ENCODE measurements at regions not wholly inside any gene's neighbourhood (a gene's known extent, or its start where the extent isn't known, plus 50 kb on each side); places are given as distances from the start of the nearest gene placed in this dataset.

GRCh38 chr9:35540315-35540714 lies 50.4 kb downstream of the RUSC2 start:
- DNase-seq, result no peak

GRCh38 chr9:35546853-35547252 lies 56.9 kb downstream of the RUSC2 start:
- DNase-seq, result no peak

DNA sequence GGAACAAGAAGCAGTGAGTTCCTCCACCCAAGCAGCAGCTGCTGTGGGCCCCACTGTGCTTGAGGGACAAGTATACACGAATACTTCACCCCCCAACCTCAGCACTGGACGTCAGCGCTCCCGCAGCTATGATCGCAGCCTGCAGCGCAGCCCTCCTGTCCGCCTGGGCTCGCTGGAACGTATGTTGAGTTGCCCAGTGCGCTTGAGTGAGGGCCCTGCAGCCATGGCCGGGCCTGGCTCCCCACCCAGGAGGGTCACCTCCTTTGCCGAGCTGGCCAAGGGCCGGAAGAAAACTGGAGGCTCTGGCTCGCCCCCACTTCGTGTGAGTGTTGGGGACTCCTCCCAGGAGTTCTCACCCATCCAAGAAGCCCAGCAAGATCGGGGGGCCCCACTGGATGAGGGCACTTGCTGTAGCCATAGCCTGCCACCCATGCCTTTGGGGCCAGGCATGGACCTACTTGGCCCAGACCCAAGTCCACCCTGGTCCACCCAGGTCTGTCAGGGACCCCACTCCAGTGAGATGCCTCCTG lies 57.1 kb upstream of the TESK1 start:
- DNase-seq, result no peak

- no peak for DNase-seq
These were observed 56.5 kb upstream of the TESK1 start for GRCh38 chr9:35548571-35548970.

DNA sequence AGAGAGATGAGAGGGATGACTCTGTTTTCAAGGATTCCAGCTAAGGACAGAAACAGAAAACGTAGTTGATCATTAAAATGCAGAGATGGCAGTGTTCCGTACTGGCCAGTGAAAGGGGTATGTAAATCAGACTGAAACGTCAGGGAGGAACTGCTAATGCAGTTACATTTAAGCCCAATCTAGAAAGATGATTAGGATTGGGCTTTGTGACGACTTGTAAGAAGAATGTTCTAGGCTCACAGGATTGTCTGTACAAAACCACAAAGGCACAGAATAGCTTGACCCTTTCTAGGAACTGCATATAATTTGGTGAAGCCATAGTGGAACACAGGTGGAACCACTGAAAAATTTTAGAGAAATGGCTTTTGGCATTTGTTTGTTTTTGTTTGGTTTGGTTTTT lies 55.6 kb upstream of the TESK1 start:
- DNase-seq, result no peak

- DNase-seq, result no peak
These were observed 52.7 kb upstream of the TESK1 start for GRCh38 chr9:35552376-35552775.

- DNase-seq, result no peak
These were observed 52.2 kb upstream of the TESK1 start for GRCh38 chr9:35552837-35553236.

DNA sequence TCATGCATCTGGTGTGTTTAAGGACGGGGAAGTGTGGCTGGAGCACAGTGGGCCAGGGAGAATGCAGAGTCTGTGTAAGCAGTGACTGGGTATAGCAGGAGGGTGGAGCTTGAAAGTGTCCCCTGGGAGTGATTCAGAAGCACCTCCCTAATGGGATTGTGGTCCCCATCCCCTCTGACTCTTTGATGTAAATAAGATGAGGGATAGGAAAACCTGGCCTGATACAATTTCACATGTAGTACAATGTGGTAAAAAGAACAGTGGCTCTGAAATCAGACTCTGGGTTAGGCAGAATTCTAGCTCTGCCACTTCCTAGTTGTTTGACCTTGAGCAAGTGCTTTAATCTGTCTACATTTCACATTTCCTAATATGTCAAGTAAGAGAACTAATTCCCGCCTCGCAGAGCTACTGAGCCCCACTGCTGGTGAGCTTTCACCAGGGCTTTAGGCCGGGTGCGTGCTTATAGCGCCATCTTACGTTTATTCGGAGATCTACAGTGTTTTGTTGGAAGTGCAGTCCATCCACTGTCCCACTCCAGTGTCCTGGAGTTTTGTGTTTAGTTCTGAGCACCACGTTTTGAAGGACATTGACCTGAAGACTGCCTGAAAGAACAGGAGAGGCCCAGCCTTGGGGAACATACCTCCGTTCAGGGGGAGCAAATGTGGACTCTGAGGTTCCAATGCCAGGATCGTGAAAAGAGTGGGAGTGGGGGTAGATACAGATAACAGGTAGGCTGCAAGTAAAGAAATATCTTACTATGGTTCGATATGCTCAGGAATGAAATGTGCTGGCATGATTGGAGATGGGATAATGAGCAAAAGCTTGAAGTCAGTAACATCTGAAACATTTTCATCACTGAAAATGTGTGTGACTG lies 51.2 kb upstream of the TESK1 start:
- peak in 2 of 3 experiments; percentile 13 to 56 for DNase-seq

- DNase-seq, result no peak
These were observed 49.8 kb upstream of the TESK1 start for GRCh38 chr9:35555246-35555701.

Data from NCI-H1417 (cell line).